Stimulated activated effector memory CD8-positive, alpha-beta T cell treated with anti-CD3 and anti-CD28 coated beads, Interleukin-12 subunit alpha, Interleukin-12 subunit beta, amount 100 ng/mL, for 72 hours (primary cell): ENCODE measurements at regions not wholly inside any gene's neighbourhood (a gene's known extent, or its start where the extent isn't known, plus 50 kb on each side); places are given as distances from the start of the nearest gene placed in this dataset.

Experiments used
- ATAC-seq: fragments of 150-1000 bp; cut with Tn5 transposase; 2 replicates; pipeline ENCODE4 v1.10.0; 2021
- DNase-seq, 2 donors: peaks; one replicate each; pipeline ENCODE4 v3.0.0; 2021 to 2022; ENCODE audit warnings: low spot score in 2 of 2
- H3K27ac Mint-ChIP-seq: one replicate; pipeline ENCODE4 v1.8.0; 2022; ENCODE audit warnings: mild to moderate bottlenecking, mixed read lengths
- H3K36me3 Mint-ChIP-seq: one replicate; pipeline ENCODE4 v1.8.0; 2022; ENCODE audit warnings: mild to moderate bottlenecking, mixed read lengths
- H3K4me1 Mint-ChIP-seq: one replicate; pipeline ENCODE4 v1.8.0; 2022; ENCODE audit warnings: mixed read lengths
- H3K4me3 Mint-ChIP-seq: one replicate; pipeline ENCODE4 v1.8.0; 2022; ENCODE audit warnings: mild to moderate bottlenecking, mixed read lengths
- H3K9me3 Mint-ChIP-seq: one replicate; pipeline ENCODE4 v1.8.0; 2022; ENCODE audit warnings: mixed read lengths

- Mint-ChIP-seq H3K36me3 (no peaks in the 10 kb centered on the region), H3K4me1 (peaks cover 9% of the 10 kb centered on the region), H3K9me3 (no peaks in the 10 kb centered on the region), H3K4me3 (no peak overlapping the region), H3K27ac (no peak overlapping the region)
- no peak for ATAC-seq
- no peak for DNase-seq
These were observed 167.9 kb downstream of the CAND1 start for GRCh38 chr12:67437011-67437410.

- DNase-seq (no peak), ATAC-seq (no peak)
- H3K27ac Mint-ChIP-seq = no peak overlapping the region
- no peaks in the 10 kb centered on the region for H3K36me3 Mint-ChIP-seq
- peaks cover 9% of the 10 kb centered on the region for H3K4me1 Mint-ChIP-seq
- no peak overlapping the region for H3K4me3 Mint-ChIP-seq
- no peaks in the 10 kb centered on the region for H3K9me3 Mint-ChIP-seq
These were observed 170.5 kb downstream of the CAND1 start for GRCh38 chr12:67439611-67440010.

- peak; percentile 90 for ATAC-seq
- H3K27ac Mint-ChIP-seq = no peak overlapping the region
- peaks cover 11% of the 10 kb centered on the region for H3K4me1 Mint-ChIP-seq
- no peaks in the 10 kb centered on the region for H3K36me3 Mint-ChIP-seq
- H3K4me3 Mint-ChIP-seq = peak overlapping the region; percentile 1
- DNase-seq = peak; percentile 57 to 83
- no peaks in the 10 kb centered on the region for H3K9me3 Mint-ChIP-seq
These were observed 172.7 kb downstream of the CAND1 start for GRCh38 chr12:67441736-67442346.

- peaks cover 6% of the 10 kb centered on the region for H3K4me1 Mint-ChIP-seq
- H3K9me3 Mint-ChIP-seq = no peaks in the 10 kb centered on the region
- H3K4me3 Mint-ChIP-seq = no peak overlapping the region
- DNase-seq = no peak
- H3K36me3 Mint-ChIP-seq = no peaks in the 10 kb centered on the region
- ATAC-seq = no peak
- no peak overlapping the region for H3K27ac Mint-ChIP-seq
These were observed 173.2 kb downstream of the CAND1 start for GRCh38 chr12:67442347-67442841.

- ATAC-seq = no peak
- no peak for DNase-seq
- Mint-ChIP-seq H3K4me3 (no peak overlapping the region), H3K9me3 (no peaks in the 10 kb centered on the region), H3K27ac (no peak overlapping the region), H3K4me1 (peaks cover 4% of the 10 kb centered on the region), H3K36me3 (no peaks in the 10 kb centered on the region)
These were observed 173.7 kb downstream of the CAND1 start for GRCh38 chr12:67442896-67443295.

- H3K27ac Mint-ChIP-seq = no peak overlapping the region
- H3K4me1 Mint-ChIP-seq = peaks cover 17% of the 10 kb centered on the region
- DNase-seq (no peak), ATAC-seq (no peak)
- H3K36me3 Mint-ChIP-seq = no peaks in the 10 kb centered on the region
- H3K9me3 Mint-ChIP-seq = no peaks in the 10 kb centered on the region
- H3K4me3 Mint-ChIP-seq = no peak overlapping the region
These were observed 175.4 kb downstream of the CAND1 start for GRCh38 chr12:67444542-67444941.

- no peaks in the 10 kb centered on the region for H3K9me3 Mint-ChIP-seq
- H3K4me3 Mint-ChIP-seq = no peak overlapping the region
- ATAC-seq = no peak
- peaks cover 35% of the 10 kb centered on the region for H3K4me1 Mint-ChIP-seq
- H3K27ac Mint-ChIP-seq = no peak overlapping the region
- no peak for DNase-seq
- no peaks in the 10 kb centered on the region for H3K36me3 Mint-ChIP-seq
These were observed 177.6 kb downstream of the CAND1 start for GRCh38 chr12:67446716-67447115.

GRCh38 chr12:67447180-67447579, 178.0 kb downstream of the CAND1 start:
- peaks cover 40% of the 10 kb centered on the region for H3K4me1 Mint-ChIP-seq
- H3K4me3 Mint-ChIP-seq = no peak overlapping the region
- ATAC-seq = no peak

DNA sequence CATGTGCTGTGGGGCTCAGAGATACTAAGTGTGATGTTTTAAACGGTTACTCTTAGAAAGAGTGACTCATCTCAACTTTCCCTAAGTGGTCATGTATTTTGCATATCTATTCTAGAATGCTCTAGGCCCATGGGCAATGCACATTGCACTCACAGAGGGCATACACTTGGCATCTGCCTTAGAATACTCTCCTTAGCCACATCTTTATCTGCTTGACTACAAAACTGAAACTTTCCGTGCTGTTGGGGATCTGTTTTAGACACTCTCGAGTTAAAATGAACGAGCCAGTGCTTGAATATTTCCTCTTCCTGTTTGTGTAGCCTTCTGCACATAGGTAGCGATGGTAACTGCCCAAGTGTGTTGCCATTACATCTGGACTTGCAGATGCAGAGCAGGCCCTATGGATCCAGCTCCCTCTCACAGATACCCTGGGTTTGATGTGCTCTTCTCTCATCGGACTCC, 180.5 kb downstream of the CAND1 start:
- peaks cover 52% of the 10 kb centered on the region for H3K4me1 Mint-ChIP-seq

More at GRCh38 chr12:67447180-67447579, 178.0 kb downstream of the CAND1 start:
- H3K27ac Mint-ChIP-seq = no peak overlapping the region
- no peak for DNase-seq
- no peaks in the 10 kb centered on the region for H3K9me3 Mint-ChIP-seq
- H3K36me3 Mint-ChIP-seq = no peaks in the 10 kb centered on the region

DNA sequence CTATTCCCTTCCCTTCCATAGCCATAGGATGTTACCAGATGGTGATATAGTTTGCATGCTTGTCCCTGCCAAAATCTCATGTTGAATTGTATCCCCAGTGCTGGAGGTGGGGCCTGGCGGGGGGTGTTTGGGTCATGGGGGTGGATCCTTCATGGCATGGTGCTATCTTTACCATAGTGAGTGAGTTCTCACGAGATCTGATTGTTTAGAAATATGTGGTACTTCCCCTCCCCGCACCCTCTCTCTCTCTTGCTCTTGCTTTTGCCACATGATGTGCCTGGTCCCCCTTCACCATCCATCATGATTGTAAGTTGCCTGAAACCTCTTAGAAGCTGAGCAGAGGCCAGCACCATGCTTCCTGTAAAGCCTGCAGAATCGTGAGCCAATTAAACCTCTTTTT, 181.3 kb downstream of the CAND1 start:
- Mint-ChIP-seq H3K27ac (peak overlapping the region; percentile 57), H3K4me1 (peaks cover 52% of the 10 kb centered on the region), H3K36me3 (no peaks in the 10 kb centered on the region), H3K4me3 (peak overlapping the region; percentile 4), H3K9me3 (no peaks in the 10 kb centered on the region)
- no peak for DNase-seq
- ATAC-seq = no peak

More for the DNA sequence above, 180.5 kb downstream of the CAND1 start:
- DNase-seq (peak; percentile 9 to 63), ATAC-seq (peak; percentile 85)
- Mint-ChIP-seq H3K4me3 (peak overlapping the region; percentile 4), H3K9me3 (no peaks in the 10 kb centered on the region), H3K27ac (peak overlapping the region; percentile 57), H3K36me3 (no peaks in the 10 kb centered on the region)

DNA sequence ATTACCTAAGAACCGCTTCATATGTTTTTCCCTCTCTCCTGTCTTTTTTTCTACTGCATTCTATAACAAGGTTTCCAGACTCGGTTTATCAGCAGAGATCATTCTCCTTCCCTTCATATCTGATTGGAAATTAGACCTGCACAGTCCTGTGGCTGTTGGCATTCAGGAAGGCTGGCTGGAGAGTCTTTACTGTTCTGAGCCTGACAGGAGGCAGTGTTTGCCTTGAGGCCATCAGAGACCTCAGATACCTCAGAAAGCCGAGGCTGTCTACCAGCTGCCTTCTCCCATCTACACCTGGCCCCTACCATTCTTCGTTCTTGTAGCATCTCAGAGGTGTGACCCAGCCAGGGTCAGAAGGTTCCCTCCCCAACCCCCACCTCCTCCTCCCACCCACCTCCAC, 182.0 kb downstream of the CAND1 start:
- ATAC-seq = no peak
- no peak overlapping the region for H3K4me3 Mint-ChIP-seq
- no peak overlapping the region for H3K27ac Mint-ChIP-seq
- H3K4me1 Mint-ChIP-seq = peaks cover 52% of the 10 kb centered on the region
- no peaks in the 10 kb centered on the region for H3K36me3 Mint-ChIP-seq
- no peaks in the 10 kb centered on the region for H3K9me3 Mint-ChIP-seq
- DNase-seq = no peak

GRCh38 chr12:67452119-67452805, 183.1 kb downstream of the CAND1 start:
- H3K27ac Mint-ChIP-seq = peak overlapping the region; percentile 30
- ATAC-seq = peak; percentile 92
- H3K36me3 Mint-ChIP-seq = no peaks in the 10 kb centered on the region
- peak overlapping the region; percentile 48 for H3K4me3 Mint-ChIP-seq
- H3K9me3 Mint-ChIP-seq = no peaks in the 10 kb centered on the region
- H3K4me1 Mint-ChIP-seq = peaks cover 47% of the 10 kb centered on the region
- DNase-seq = peak; percentile 9 to 73

- Mint-ChIP-seq H3K4me1 (peaks cover 47% of the 10 kb centered on the region), H3K4me3 (no peak overlapping the region), H3K9me3 (no peaks in the 10 kb centered on the region), H3K27ac (no peak overlapping the region), H3K36me3 (no peaks in the 10 kb centered on the region)
- no peak for DNase-seq
- no peak for ATAC-seq
These were observed 184.0 kb downstream of the CAND1 start for GRCh38 chr12:67453191-67453590.

DNA sequence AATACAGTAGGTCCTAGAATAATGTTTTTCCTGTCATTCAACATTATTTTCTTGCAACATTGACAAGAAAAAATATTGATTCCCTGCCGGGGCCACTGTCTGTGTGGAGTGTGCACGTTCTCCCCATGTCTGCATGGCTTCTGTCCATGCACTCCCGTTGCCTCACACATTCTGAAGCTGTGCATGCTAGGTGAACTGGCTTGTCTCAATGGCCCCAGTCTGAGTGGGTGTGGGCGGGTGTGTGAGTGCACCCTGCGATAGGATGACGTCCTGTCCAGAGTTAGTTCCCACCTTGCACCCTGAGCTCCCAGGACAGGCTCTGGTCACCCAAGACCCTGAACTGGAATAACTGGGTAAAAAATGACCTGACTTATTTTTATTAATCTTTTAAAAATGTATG, 186.1 kb downstream of the CAND1 start:
- Mint-ChIP-seq H3K36me3 (no peaks in the 10 kb centered on the region), H3K27ac (no peak overlapping the region), H3K4me3 (no peak overlapping the region), H3K9me3 (no peaks in the 10 kb centered on the region), H3K4me1 (peaks cover 28% of the 10 kb centered on the region)
- DNase-seq (no peak), ATAC-seq (no peak)

- Mint-ChIP-seq H3K4me3 (no peak overlapping the region), H3K27ac (no peak overlapping the region), H3K4me1 (peaks cover 17% of the 10 kb centered on the region), H3K36me3 (no peaks in the 10 kb centered on the region), H3K9me3 (no peaks in the 10 kb centered on the region)
- DNase-seq = no peak
- ATAC-seq = no peak
These were observed 187.3 kb downstream of the CAND1 start for GRCh38 chr12:67456431-67456901.

DNA sequence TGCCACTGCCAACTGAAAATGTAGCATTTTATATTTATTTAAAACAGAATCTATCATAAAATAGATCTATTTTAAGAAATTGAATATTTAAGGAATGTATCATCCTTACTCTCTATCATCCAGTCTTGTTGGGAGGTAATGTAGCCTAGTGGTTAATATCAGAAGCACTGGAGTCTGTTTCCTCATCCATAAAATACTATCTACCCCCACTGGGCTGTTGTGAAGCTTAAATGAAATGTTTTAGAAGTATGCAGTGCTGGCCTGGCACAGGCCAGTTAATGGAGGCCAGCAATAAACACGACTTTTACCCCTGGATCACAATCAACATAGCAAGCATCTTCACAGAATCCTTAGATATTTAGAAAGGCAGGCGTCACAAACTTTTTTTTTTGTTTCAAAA, 188.0 kb downstream of the CAND1 start:
- Mint-ChIP-seq H3K4me3 (no peak overlapping the region), H3K36me3 (no peaks in the 10 kb centered on the region), H3K4me1 (peaks cover 12% of the 10 kb centered on the region), H3K27ac (no peak overlapping the region), H3K9me3 (no peaks in the 10 kb centered on the region)
- DNase-seq = no peak
- no peak for ATAC-seq
